ENCODE measurements at regions not wholly inside any gene's neighbourhood (a gene's known extent, or its start where the extent isn't known, plus 50 kb on each side); places are given as distances from the start of the nearest gene placed in this dataset.

GRCh38 chr4:56757821-56758411 is 63.6 kb downstream of the SPINK2 start:
- Histone ChIP-seq H3K27ac (ENCODE audit: low read depth in 1 of 2, low read length in 2 of 2) (peak overlapping the region in 1 of 2 donors; percentile 14), H3K9me3 (ENCODE audit: control insufficient read depth, low read length) (no peaks in the 10 kb centered on the region), H3K4me3 (ENCODE audit: low read length in 2 of 2) (no peak overlapping the region), H3K4me1 (ENCODE audit: control insufficient read depth in 1 of 2, insufficient read depth in 2 of 2, low read length in 2 of 2) (no peaks in the 10 kb centered on the region), H3K36me3 (ENCODE audit: control insufficient read depth in 1 of 2, insufficient read depth in 2 of 2, low read length in 1 of 2) (no peaks in the 10 kb centered on the region), H3K27me3 (ENCODE audit: control insufficient read depth in 1 of 2, insufficient read depth in 2 of 2, low read length in 1 of 2) (no peaks in the 10 kb centered on the region)
- ATAC-seq (ENCODE audit: low FRiP score) (peak; percentile 47), DNase-seq (peak; percentile 72 to 79)
- intact Hi-C loops (cut with DNase I) = loop anchor here in 1 of 2 donors (5.0 kb wide), 1 partner anchor 39 kb away; no protein-coding TSS in a partner anchor
- 5 to 6% methylated on average over 6 of the region's 6 CpGs for WGBS, 2 donors

GRCh38 chr4:56757261-56757746 is 64.2 kb downstream of the SPINK2 start:
- DNase-seq (no peak), ATAC-seq (ENCODE audit: low FRiP score) (peak; percentile 33)
- intact Hi-C loops (cut with DNase I) = loop anchor here in 1 of 2 donors (5.0 kb wide), 1 partner anchor 40 kb away; no protein-coding TSS in a partner anchor
- Histone ChIP-seq H3K36me3 (ENCODE audit: control insufficient read depth in 1 of 2, insufficient read depth in 2 of 2, low read length in 1 of 2) (no peaks in the 10 kb centered on the region), H3K9me3 (ENCODE audit: control insufficient read depth, low read length) (no peaks in the 10 kb centered on the region), H3K4me3 (ENCODE audit: low read length in 2 of 2) (no peak overlapping the region), H3K27ac (ENCODE audit: low read depth in 1 of 2, low read length in 2 of 2) (peak overlapping the region in 1 of 2 donors; percentile 93), H3K4me1 (ENCODE audit: control insufficient read depth in 1 of 2, insufficient read depth in 2 of 2, low read length in 2 of 2) (no peaks in the 10 kb centered on the region), H3K27me3 (ENCODE audit: control insufficient read depth in 1 of 2, insufficient read depth in 2 of 2, low read length in 1 of 2) (no peaks in the 10 kb centered on the region)
- WGBS, 2 donors = 77 to 84% methylated on average over 5 of the region's 5 CpGs

DNA sequence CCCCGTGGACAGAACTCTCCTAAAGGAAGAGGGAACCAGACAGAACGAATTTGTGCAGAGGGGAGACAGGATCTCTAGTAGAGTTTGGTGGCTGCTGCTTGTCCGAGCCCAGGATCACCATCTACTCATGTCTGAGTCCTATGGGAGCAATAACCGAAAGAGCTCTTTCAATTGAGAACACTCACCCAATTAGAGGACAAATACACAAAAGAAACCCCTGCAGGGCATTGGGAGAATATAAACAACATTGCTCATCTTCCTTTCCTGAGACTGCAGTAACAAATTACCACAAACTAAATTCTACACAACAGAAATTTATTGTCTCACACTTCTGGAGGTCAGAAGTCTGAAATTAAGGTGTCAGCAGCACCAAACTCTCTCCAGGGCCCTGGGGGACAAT is 65.6 kb downstream of the SPINK2 start:
- Histone ChIP-seq H3K27ac (ENCODE audit: low read depth in 1 of 2, low read length in 2 of 2) (no peak overlapping the region), H3K9me3 (ENCODE audit: control insufficient read depth, low read length) (no peaks in the 10 kb centered on the region), H3K4me3 (ENCODE audit: low read length in 2 of 2) (no peak overlapping the region), H3K27me3 (ENCODE audit: control insufficient read depth in 1 of 2, insufficient read depth in 2 of 2, low read length in 1 of 2) (no peaks in the 10 kb centered on the region), H3K4me1 (ENCODE audit: control insufficient read depth in 1 of 2, insufficient read depth in 2 of 2, low read length in 2 of 2) (no peaks in the 10 kb centered on the region), H3K36me3 (ENCODE audit: control insufficient read depth in 1 of 2, insufficient read depth in 2 of 2, low read length in 1 of 2) (no peaks in the 10 kb centered on the region)
- DNase-seq (no peak), ATAC-seq (ENCODE audit: low FRiP score) (no peak)
- WGBS, 2 donors = 59 to 85% methylated on average over 4 of the region's 4 CpGs
- intact Hi-C loops (cut with DNase I) = loop anchor here in 1 of 2 donors (5.0 kb wide), 1 partner anchor 41 kb away; no protein-coding TSS in a partner anchor

DNA sequence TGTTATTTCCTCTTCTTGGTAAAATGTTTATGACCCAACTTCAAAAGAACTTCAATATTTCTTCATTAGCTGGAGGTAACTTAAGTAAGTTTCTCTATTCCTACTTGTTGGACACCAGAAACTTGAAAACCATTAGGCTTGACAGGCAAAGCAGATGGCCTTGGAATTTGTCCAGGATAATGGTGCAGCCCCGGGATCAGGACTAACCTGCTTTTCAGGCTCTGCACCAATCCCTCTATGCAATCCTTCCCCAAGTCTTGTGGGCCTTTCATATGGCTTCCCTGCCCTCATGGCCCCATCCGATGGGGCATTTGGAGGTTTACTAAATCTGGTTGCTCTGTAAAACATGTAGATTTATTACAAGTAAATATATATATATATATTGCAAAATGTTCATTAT is 68.5 kb downstream of the SPINK2 start:
- Histone ChIP-seq H3K4me1 (ENCODE audit: control insufficient read depth in 1 of 2, insufficient read depth in 2 of 2, low read length in 2 of 2) (no peaks in the 10 kb centered on the region), H3K27me3 (ENCODE audit: control insufficient read depth in 1 of 2, insufficient read depth in 2 of 2, low read length in 1 of 2) (no peaks in the 10 kb centered on the region), H3K36me3 (ENCODE audit: control insufficient read depth in 1 of 2, insufficient read depth in 2 of 2, low read length in 1 of 2) (no peaks in the 10 kb centered on the region), H3K9me3 (ENCODE audit: control insufficient read depth, low read length) (no peaks in the 10 kb centered on the region), H3K4me3 (ENCODE audit: low read length in 2 of 2) (no peak overlapping the region), H3K27ac (ENCODE audit: low read depth in 1 of 2, low read length in 2 of 2) (no peak overlapping the region)
- no peak for ATAC-seq (ENCODE audit: low FRiP score)
- intact Hi-C loops (cut with DNase I) = no loop called here
- DNase-seq = no peak
- 54 to 59% methylated on average over 2 of the region's 2 CpGs for WGBS, 2 donors

DNA sequence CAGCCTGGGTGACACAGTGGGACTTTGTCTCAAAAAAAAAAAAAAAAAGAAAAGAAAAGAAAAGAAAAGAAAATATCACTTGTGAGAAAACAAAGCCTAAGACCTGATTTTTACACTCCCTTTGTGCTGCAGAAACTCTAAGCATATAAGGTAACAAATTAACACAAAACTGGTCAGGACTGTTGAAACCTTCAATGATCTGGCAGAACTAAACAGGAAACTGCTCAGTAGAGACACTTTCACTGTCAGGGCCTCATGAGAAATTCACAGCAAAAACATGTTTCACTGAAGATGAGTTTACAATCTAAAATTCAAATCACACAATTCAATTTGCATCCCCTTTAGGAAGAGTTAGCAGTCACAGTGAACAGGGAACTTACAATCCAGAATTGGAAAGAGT is 69.1 kb upstream of the HOPX start:
- no peak overlapping the region for H3K27ac ChIP-seq (ENCODE audit: low read depth in 1 of 2, low read length in 2 of 2)
- no peaks in the 10 kb centered on the region for H3K9me3 ChIP-seq (ENCODE audit: control insufficient read depth, low read length)
- H3K4me1 ChIP-seq (ENCODE audit: control insufficient read depth in 1 of 2, insufficient read depth in 2 of 2, low read length in 2 of 2) = no peaks in the 10 kb centered on the region
- H3K4me3 ChIP-seq (ENCODE audit: low read length in 2 of 2) = no peak overlapping the region
- ATAC-seq (ENCODE audit: low FRiP score) (no peak), DNase-seq (no peak)
- intact Hi-C loops (cut with DNase I) = no loop called here
- no peaks in the 10 kb centered on the region for H3K36me3 ChIP-seq (ENCODE audit: control insufficient read depth in 1 of 2, insufficient read depth in 2 of 2, low read length in 1 of 2)
- H3K27me3 ChIP-seq (ENCODE audit: control insufficient read depth in 1 of 2, insufficient read depth in 2 of 2, low read length in 1 of 2) = peaks cover 0 to 1% of the 10 kb centered on the region in 2 donors

- H3K4me3 ChIP-seq (ENCODE audit: low read length in 2 of 2) = no peak overlapping the region
- H3K36me3 ChIP-seq (ENCODE audit: control insufficient read depth in 1 of 2, insufficient read depth in 2 of 2, low read length in 1 of 2) = no peaks in the 10 kb centered on the region
- H3K9me3 ChIP-seq (ENCODE audit: control insufficient read depth, low read length) = no peaks in the 10 kb centered on the region
- no peak overlapping the region for H3K27ac ChIP-seq (ENCODE audit: low read depth in 1 of 2, low read length in 2 of 2)
- ATAC-seq (ENCODE audit: low FRiP score) (no peak), DNase-seq (no peak)
- H3K27me3 ChIP-seq (ENCODE audit: control insufficient read depth in 1 of 2, insufficient read depth in 2 of 2, low read length in 1 of 2) = peaks cover 0 to 1% of the 10 kb centered on the region in 2 donors
- no peaks in the 10 kb centered on the region for H3K4me1 ChIP-seq (ENCODE audit: control insufficient read depth in 1 of 2, insufficient read depth in 2 of 2, low read length in 2 of 2)
- intact Hi-C loops (cut with DNase I) = no loop called here
- WGBS, 2 donors = 90 to 91% methylated on average over 2 of the region's 2 CpGs
Measured at GRCh38 chr4:56748271-56748670, 67.2 kb upstream of the HOPX start.

GRCh38 chr4:56746639-56747038 is 65.5 kb upstream of the HOPX start:
- ATAC-seq (ENCODE audit: low FRiP score) (no peak), DNase-seq (no peak)
- Histone ChIP-seq H3K4me3 (ENCODE audit: low read length in 2 of 2) (no peak overlapping the region), H3K27ac (ENCODE audit: low read depth in 1 of 2, low read length in 2 of 2) (no peak overlapping the region), H3K4me1 (ENCODE audit: control insufficient read depth in 1 of 2, insufficient read depth in 2 of 2, low read length in 2 of 2) (no peaks in the 10 kb centered on the region), H3K9me3 (ENCODE audit: control insufficient read depth, low read length) (no peaks in the 10 kb centered on the region), H3K27me3 (ENCODE audit: control insufficient read depth in 1 of 2, insufficient read depth in 2 of 2, low read length in 1 of 2) (peaks cover 0 to 1% of the 10 kb centered on the region in 2 donors), H3K36me3 (ENCODE audit: control insufficient read depth in 1 of 2, insufficient read depth in 2 of 2, low read length in 1 of 2) (no peaks in the 10 kb centered on the region)
- intact Hi-C loops (cut with DNase I) = no loop called here
- 87 to 88% methylated on average over 5 of the region's 5 CpGs for WGBS, 2 donors

DNA sequence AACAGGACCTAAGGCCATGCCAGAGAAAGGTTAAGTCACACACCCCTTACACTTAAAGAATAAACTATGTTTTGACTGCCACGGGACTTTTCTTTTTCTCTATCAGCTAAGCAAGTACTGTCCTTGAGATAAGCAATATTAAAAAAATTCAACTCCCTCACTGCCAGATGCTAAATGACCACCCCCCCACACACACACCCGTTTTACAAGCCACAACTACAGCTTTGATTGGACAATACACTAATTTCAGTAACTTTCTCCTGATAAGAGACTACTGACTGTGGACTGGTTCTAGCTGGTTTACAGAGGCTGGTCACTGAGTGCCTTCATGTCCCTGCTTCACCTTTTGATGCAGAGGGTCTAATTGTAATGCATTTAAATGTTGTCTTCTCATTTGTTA is 63.9 kb upstream of the HOPX start:
- Histone ChIP-seq H3K27ac (ENCODE audit: low read depth in 1 of 2, low read length in 2 of 2) (no peak overlapping the region), H3K9me3 (ENCODE audit: control insufficient read depth, low read length) (no peaks in the 10 kb centered on the region), H3K27me3 (ENCODE audit: control insufficient read depth in 1 of 2, insufficient read depth in 2 of 2, low read length in 1 of 2) (peaks cover 0 to 1% of the 10 kb centered on the region in 2 donors), H3K4me3 (ENCODE audit: low read length in 2 of 2) (no peak overlapping the region), H3K36me3 (ENCODE audit: control insufficient read depth in 1 of 2, insufficient read depth in 2 of 2, low read length in 1 of 2) (no peaks in the 10 kb centered on the region), H3K4me1 (ENCODE audit: control insufficient read depth in 1 of 2, insufficient read depth in 2 of 2, low read length in 2 of 2) (no peaks in the 10 kb centered on the region)
- ATAC-seq (ENCODE audit: low FRiP score) (no peak), DNase-seq (no peak)
- intact Hi-C loops (cut with DNase I) = no loop called here
- WGBS, 2 donors = 29 to 38% methylated on average over 2 of the region's 2 CpGs

DNA sequence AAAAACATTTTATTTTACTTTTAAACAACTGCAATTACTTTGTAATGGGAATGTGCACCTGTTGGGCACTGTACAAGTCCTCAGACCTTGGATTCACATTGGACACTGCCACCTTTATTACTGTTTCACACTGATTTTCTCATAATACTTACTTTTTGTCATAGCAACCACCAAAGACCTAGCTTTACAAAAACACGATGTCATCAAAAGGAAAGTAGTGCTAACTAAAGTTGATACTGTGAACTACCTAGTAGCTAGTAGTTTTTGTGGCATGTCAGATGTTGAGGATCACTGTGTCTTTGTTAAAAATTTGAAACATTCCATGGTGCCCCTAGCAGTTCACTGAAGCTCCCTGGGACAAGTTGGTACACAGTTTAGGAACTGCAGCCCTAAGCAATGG is 62.9 kb upstream of the HOPX start:
- H3K4me3 ChIP-seq (ENCODE audit: low read length in 2 of 2) = no peak overlapping the region
- no peak overlapping the region for H3K27ac ChIP-seq (ENCODE audit: low read depth in 1 of 2, low read length in 2 of 2)
- H3K9me3 ChIP-seq (ENCODE audit: control insufficient read depth, low read length) = no peaks in the 10 kb centered on the region
- ATAC-seq (ENCODE audit: low FRiP score) (no peak), DNase-seq (no peak)
- H3K27me3 ChIP-seq (ENCODE audit: control insufficient read depth in 1 of 2, insufficient read depth in 2 of 2, low read length in 1 of 2) = peaks cover 0 to 1% of the 10 kb centered on the region in 2 donors
- H3K36me3 ChIP-seq (ENCODE audit: control insufficient read depth in 1 of 2, insufficient read depth in 2 of 2, low read length in 1 of 2) = no peaks in the 10 kb centered on the region
- H3K4me1 ChIP-seq (ENCODE audit: control insufficient read depth in 1 of 2, insufficient read depth in 2 of 2, low read length in 2 of 2) = no peaks in the 10 kb centered on the region
- intact Hi-C loops (cut with DNase I) = no loop called here
- WGBS, 2 donors = 83 to 97% methylated on average over 1 of the region's 1 CpG

Measured in aorta (tissue), 5 donors.